H1 (cell line): ENCODE measurements at regions not wholly inside any gene's neighbourhood (a gene's known extent, or its start where the extent isn't known, plus 50 kb on each side); places are given as distances from the start of the nearest gene placed in this dataset.

Experiments used
- CBX5 ChIP-seq: fragments of 300-800, 300-1000 bp; sonication (generic); IDR thresholded peaks from 2 replicates; pipeline ENCODE4 v1.7.1; 2016; ENCODE audit warnings: antibody characterized with exemption, low read length, low read depth
- JUN ChIP-seq: IDR thresholded peaks from 2 replicates; pipeline ENCODE4 v1.6.1; 2011; ENCODE audit warnings: low read depth, mild to moderate bottlenecking, improper control_type of control experiment, low read length
- JUND ChIP-seq: IDR thresholded peaks from 2 replicates; pipeline ENCODE4 v1.6.1; 2011; ENCODE audit warnings: mild to moderate bottlenecking, improper control_type of control experiment, low read length
- MAFK ChIP-seq: IDR thresholded peaks from 2 replicates; pipeline ENCODE4 v1.6.1; 2012; ENCODE audit warnings: low read depth, mild to moderate bottlenecking, improper control_type of control experiment, low read length
- SP2 ChIP-seq: IDR thresholded peaks from 2 replicates; pipeline ENCODE4 v1.6.1; 2012; ENCODE audit warnings: mild to moderate bottlenecking, low read length, inconsistent platforms
- SP4 ChIP-seq: IDR thresholded peaks from 2 replicates; pipeline ENCODE4 v1.6.1; 2012; ENCODE audit warnings: low read length, inconsistent platforms
- SRF ChIP-seq: IDR thresholded peaks from 2 replicates; pipeline ENCODE4 v1.6.1; 2011; ENCODE audit warnings: mild to moderate bottlenecking, low read depth, low read length, moderate library complexity
- TAF1 ChIP-seq: IDR thresholded peaks from 2 replicates; pipeline ENCODE4 v1.6.1; 2011; ENCODE audit warnings: mild to moderate bottlenecking, low read depth, low read length
- TEAD4 ChIP-seq: IDR thresholded peaks from 2 replicates; pipeline ENCODE4 v1.6.1; 2012; ENCODE audit warnings: low read depth, low read length, inconsistent platforms, mixed read lengths
- YY1 ChIP-seq: IDR thresholded peaks from 2 replicates; pipeline ENCODE4 v1.6.1; 2011; ENCODE audit warnings: low read depth, mild to moderate bottlenecking, low read length
- ZNF274 ChIP-seq: IDR thresholded peaks from 2 replicates; pipeline ENCODE4 v1.7.0; 2012; ENCODE audit warnings: low read length, borderline replicate concordance; ENCODE audit errors: extremely low read depth
- TF ChIP-seq, protein P1 (sequence below): fragments of 300-600 bp; sonication (generic); IDR thresholded peaks from 2 replicates; pipeline ENCODE4 v1.7.1; 2012; ENCODE audit warnings: low read length, moderate library complexity, mild to moderate bottlenecking, inconsistent platforms; ENCODE audit not compliant: insufficient replicate concordance
- TF ChIP-seq, protein P2 (sequence below): IDR thresholded peaks from 2 replicates; pipeline ENCODE4 v1.6.1; 2011; ENCODE audit warnings: low read depth, mild to moderate bottlenecking, low read length; ENCODE audit not compliant: insufficient read depth

GRCh38 chr3:162348912-162349311, 852.3 kb downstream of the OTOL1 start (continued):
- TF ChIP-seq, protein P1, sequence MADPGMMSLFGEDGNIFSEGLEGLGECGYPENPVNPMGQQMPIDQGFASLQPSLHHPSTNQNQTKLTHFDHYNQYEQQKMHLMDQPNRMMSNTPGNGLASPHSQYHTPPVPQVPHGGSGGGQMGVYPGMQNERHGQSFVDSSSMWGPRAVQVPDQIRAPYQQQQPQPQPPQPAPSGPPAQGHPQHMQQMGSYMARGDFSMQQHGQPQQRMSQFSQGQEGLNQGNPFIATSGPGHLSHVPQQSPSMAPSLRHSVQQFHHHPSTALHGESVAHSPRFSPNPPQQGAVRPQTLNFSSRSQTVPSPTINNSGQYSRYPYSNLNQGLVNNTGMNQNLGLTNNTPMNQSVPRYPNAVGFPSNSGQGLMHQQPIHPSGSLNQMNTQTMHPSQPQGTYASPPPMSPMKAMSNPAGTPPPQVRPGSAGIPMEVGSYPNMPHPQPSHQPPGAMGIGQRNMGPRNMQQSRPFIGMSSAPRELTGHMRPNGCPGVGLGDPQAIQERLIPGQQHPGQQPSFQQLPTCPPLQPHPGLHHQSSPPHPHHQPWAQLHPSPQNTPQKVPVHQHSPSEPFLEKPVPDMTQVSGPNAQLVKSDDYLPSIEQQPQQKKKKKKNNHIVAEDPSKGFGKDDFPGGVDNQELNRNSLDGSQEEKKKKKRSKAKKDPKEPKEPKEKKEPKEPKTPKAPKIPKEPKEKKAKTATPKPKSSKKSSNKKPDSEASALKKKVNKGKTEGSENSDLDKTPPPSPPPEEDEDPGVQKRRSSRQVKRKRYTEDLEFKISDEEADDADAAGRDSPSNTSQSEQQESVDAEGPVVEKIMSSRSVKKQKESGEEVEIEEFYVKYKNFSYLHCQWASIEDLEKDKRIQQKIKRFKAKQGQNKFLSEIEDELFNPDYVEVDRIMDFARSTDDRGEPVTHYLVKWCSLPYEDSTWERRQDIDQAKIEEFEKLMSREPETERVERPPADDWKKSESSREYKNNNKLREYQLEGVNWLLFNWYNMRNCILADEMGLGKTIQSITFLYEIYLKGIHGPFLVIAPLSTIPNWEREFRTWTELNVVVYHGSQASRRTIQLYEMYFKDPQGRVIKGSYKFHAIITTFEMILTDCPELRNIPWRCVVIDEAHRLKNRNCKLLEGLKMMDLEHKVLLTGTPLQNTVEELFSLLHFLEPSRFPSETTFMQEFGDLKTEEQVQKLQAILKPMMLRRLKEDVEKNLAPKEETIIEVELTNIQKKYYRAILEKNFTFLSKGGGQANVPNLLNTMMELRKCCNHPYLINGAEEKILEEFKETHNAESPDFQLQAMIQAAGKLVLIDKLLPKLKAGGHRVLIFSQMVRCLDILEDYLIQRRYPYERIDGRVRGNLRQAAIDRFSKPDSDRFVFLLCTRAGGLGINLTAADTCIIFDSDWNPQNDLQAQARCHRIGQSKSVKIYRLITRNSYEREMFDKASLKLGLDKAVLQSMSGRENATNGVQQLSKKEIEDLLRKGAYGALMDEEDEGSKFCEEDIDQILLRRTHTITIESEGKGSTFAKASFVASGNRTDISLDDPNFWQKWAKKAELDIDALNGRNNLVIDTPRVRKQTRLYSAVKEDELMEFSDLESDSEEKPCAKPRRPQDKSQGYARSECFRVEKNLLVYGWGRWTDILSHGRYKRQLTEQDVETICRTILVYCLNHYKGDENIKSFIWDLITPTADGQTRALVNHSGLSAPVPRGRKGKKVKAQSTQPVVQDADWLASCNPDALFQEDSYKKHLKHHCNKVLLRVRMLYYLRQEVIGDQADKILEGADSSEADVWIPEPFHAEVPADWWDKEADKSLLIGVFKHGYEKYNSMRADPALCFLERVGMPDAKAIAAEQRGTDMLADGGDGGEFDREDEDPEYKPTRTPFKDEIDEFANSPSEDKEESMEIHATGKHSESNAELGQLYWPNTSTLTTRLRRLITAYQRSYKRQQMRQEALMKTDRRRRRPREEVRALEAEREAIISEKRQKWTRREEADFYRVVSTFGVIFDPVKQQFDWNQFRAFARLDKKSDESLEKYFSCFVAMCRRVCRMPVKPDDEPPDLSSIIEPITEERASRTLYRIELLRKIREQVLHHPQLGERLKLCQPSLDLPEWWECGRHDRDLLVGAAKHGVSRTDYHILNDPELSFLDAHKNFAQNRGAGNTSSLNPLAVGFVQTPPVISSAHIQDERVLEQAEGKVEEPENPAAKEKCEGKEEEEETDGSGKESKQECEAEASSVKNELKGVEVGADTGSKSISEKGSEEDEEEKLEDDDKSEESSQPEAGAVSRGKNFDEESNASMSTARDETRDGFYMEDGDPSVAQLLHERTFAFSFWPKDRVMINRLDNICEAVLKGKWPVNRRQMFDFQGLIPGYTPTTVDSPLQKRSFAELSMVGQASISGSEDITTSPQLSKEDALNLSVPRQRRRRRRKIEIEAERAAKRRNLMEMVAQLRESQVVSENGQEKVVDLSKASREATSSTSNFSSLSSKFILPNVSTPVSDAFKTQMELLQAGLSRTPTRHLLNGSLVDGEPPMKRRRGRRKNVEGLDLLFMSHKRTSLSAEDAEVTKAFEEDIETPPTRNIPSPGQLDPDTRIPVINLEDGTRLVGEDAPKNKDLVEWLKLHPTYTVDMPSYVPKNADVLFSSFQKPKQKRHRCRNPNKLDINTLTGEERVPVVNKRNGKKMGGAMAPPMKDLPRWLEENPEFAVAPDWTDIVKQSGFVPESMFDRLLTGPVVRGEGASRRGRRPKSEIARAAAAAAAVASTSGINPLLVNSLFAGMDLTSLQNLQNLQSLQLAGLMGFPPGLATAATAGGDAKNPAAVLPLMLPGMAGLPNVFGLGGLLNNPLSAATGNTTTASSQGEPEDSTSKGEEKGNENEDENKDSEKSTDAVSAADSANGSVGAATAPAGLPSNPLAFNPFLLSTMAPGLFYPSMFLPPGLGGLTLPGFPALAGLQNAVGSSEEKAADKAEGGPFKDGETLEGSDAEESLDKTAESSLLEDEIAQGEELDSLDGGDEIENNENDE, result no peak
- TF ChIP-seq JUND, result no peak
- no peak for TF ChIP-seq SP4
- TF ChIP-seq, protein P2, sequence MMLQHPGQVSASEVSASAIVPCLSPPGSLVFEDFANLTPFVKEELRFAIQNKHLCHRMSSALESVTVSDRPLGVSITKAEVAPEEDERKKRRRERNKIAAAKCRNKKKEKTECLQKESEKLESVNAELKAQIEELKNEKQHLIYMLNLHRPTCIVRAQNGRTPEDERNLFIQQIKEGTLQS, result no peak
- TF ChIP-seq ZNF274, result no peak
- no peak for TF ChIP-seq TAF1
- no peak for TF ChIP-seq JUN
- no peak for TF ChIP-seq CBX5
- TF ChIP-seq TEAD4, result no peak
- TF ChIP-seq MAFK, result no peak
- no peak for TF ChIP-seq SRF
- TF ChIP-seq SP2, result no peak
- no peak for TF ChIP-seq YY1
